Right lobe of liver (tissue), 4 donors: ENCODE measurements at regions not wholly inside any gene's neighbourhood (a gene's known extent, or its start where the extent isn't known, plus 50 kb on each side); places are given as distances from the start of the nearest gene placed in this dataset.

Source experiments
- CTCF ChIP-seq, 4 donors: fragments of 200-600 bp in 3 of 4; fragments of 450-650 bp in 1 of 4; IDR thresholded peaks; one replicate each; pipeline versions ENCODE4 v1.5.1 to v1.8.0; 2016 to 2022; ENCODE audit warnings: antibody characterized with exemption in 4 of 4, mild to moderate bottlenecking in 2 of 4
- POLR2A ChIP-seq: fragments of 450-650 bp; IDR thresholded peaks from one replicate; pipeline ENCODE4 v1.6.1; 2017; ENCODE audit warnings: antibody characterized with exemption, mild to moderate bottlenecking
- donor health status: DM: no; HTN: no; CAD: no.
- donor health status: DM: no; HTN: no; CAD: no.
- donor health status: DM: no; HTN: yes; CAD: no.

- TF ChIP-seq POLR2A = no peak
- TF ChIP-seq CTCF (IDR thresholded peaks at IDR 0.05) = no peak
These were observed 119.0 kb downstream of the ARL4C start for GRCh38 chr2:234377761-234378391.
